Neuronal stem cell (in vitro differentiated cells): ENCODE measurements at regions not wholly inside any gene's neighbourhood (a gene's known extent, or its start where the extent isn't known, plus 50 kb on each side); places are given as distances from the start of the nearest gene placed in this dataset.

Experiments used
- DNase-seq: peaks from one replicate; pipeline ENCODE4 v3.0.0-alpha.2; 2013; ENCODE audit warnings: low spot score
- H2AFZ ChIP-seq: one replicate; pipeline ENCODE4 v1.6.1; 2013; ENCODE audit warnings: mild to moderate bottlenecking, low read length, inconsistent platforms
- H2AK5ac ChIP-seq: 2 replicates; pipeline ENCODE4 v1.6.1; 2013; ENCODE audit warnings: low read depth, mild to moderate bottlenecking, inconsistent platforms, low read length, moderate library complexity, mixed read lengths
- H2BK120ac ChIP-seq: 2 replicates; pipeline ENCODE4 v1.6.1; 2013; ENCODE audit warnings: low read depth, mild to moderate bottlenecking, inconsistent platforms, low read length, moderate library complexity, mixed read lengths
- H2BK12ac ChIP-seq: one replicate; pipeline ENCODE4 v1.6.1; 2013; ENCODE audit warnings: low read length, inconsistent platforms
- H2BK15ac ChIP-seq: 2 replicates; pipeline ENCODE4 v1.6.1; 2013; ENCODE audit warnings: mild to moderate bottlenecking, low read length, inconsistent platforms, mixed read lengths
- H2BK5ac ChIP-seq: one replicate; pipeline ENCODE4 v1.6.1; 2013; ENCODE audit warnings: inconsistent platforms, mild to moderate bottlenecking, low read length, moderate library complexity
- H3K14ac ChIP-seq: one replicate; pipeline ENCODE4 v1.6.1; 2013; ENCODE audit warnings: low read length, inconsistent platforms
- H3K18ac ChIP-seq: 2 replicates; pipeline ENCODE4 v1.6.1; 2013; ENCODE audit warnings: low read length, inconsistent platforms
- H3K23ac ChIP-seq: 2 replicates; pipeline ENCODE4 v1.6.1; 2013; ENCODE audit warnings: low read depth, mild to moderate bottlenecking, mixed read lengths, low read length, inconsistent platforms; ENCODE audit not compliant: poor library complexity
- H3K27ac ChIP-seq: replicated peaks from 3 replicates; pipeline ENCODE4 v1.5.1; 2013; ENCODE audit warnings: low read length, inconsistent platforms
- H3K27me3 ChIP-seq, 3 experiments: 2 replicates each; pipeline ENCODE4 v1.6.1; 2013; ENCODE audit warnings: low read length in 3 of 3, mild to moderate bottlenecking in 2 of 3, inconsistent platforms in 1 of 3, low read depth in 1 of 3, mixed read lengths in 1 of 3, moderate library complexity in 1 of 3; ENCODE audit not compliant: control insufficient read depth in 3 of 3, insufficient read depth in 3 of 3
- H3K36me3 ChIP-seq, 2 donors: replicated peaks in 1 of 2; 2 replicates each; pipeline ENCODE4 v1.6.1; 2013; ENCODE audit warnings: low read length in 2 of 2; ENCODE audit not compliant: control insufficient read depth in 2 of 2, insufficient read depth in 2 of 2
- H3K4ac ChIP-seq: 2 replicates; pipeline ENCODE4 v1.6.1; 2013; ENCODE audit warnings: inconsistent platforms, mild to moderate bottlenecking, low read length, moderate library complexity
- H3K4me1 ChIP-seq, 2 donors: 1 replicate in 1 of 2; 2 replicates in 1 of 2; pipeline ENCODE4 v1.6.1; 2013; ENCODE audit warnings: low read length in 2 of 2, low read depth in 1 of 2; ENCODE audit not compliant: control insufficient read depth in 2 of 2, insufficient read depth in 1 of 2
- H3K4me2 ChIP-seq: one replicate; pipeline ENCODE4 v1.6.1; 2013; ENCODE audit warnings: mild to moderate bottlenecking, low read length, inconsistent platforms; ENCODE audit not compliant: insufficient read depth, poor library complexity, severe bottlenecking
- H3K4me3 ChIP-seq, 2 donors: 2 replicates each; pipeline ENCODE4 v1.5.1; 2013; ENCODE audit warnings: low read length in 2 of 2, mild to moderate bottlenecking in 2 of 2, inconsistent platforms in 1 of 2, moderate library complexity in 1 of 2
- H3K79me1 ChIP-seq: one replicate; pipeline ENCODE4 v1.6.1; 2013; ENCODE audit warnings: low read depth, mild to moderate bottlenecking, inconsistent platforms, low read length, moderate library complexity
- H3K9ac ChIP-seq: one replicate; pipeline ENCODE4 v1.6.1; 2013; ENCODE audit warnings: mild to moderate bottlenecking, low read depth, low read length, inconsistent platforms; ENCODE audit not compliant: poor library complexity
- H3K9me3 ChIP-seq, 2 donors: replicated peaks in 1 of 2; 2 replicates each; pipeline versions ENCODE3 to v1.6.1; 2013; ENCODE audit warnings: low read length in 2 of 2, mild to moderate bottlenecking in 2 of 2, inconsistent platforms in 1 of 2, low read depth in 1 of 2, mixed read lengths in 1 of 2, moderate library complexity in 1 of 2; ENCODE audit not compliant: control insufficient read depth in 2 of 2, insufficient read depth in 1 of 2
- H4K8ac ChIP-seq: one replicate; pipeline ENCODE4 v1.6.1; 2013; ENCODE audit warnings: low read depth, mild to moderate bottlenecking, inconsistent platforms, low read length, moderate library complexity
- H4K91ac ChIP-seq: one replicate; pipeline ENCODE4 v1.6.1; 2013; ENCODE audit warnings: low read length, low read depth, mild to moderate bottlenecking, inconsistent platforms; ENCODE audit not compliant: poor library complexity
- WGBS, 2 donors: extraction: QIAGEN DNeasy Blood & Tissue Kit; methylation state at CpG; one replicate each; pipeline ENCODE4 v1.1.7; 2013; ENCODE audit warnings: missing lambda C conversion rate in 2 of 2, mixed read lengths in 1 of 2; ENCODE audit not compliant: insufficient read length in 2 of 2, insufficient replicate concordance in 1 of 2; ENCODE audit errors: extremely low coverage in 2 of 2; 5-methylcytosine and 5-hydroxymethylcytosine counted together

- DNase-seq, result no peak
- Histone ChIP-seq H3K23ac (no peak overlapping the region), H2BK5ac (no peak overlapping the region), H3K18ac (no peak overlapping the region), H2BK120ac (no peak overlapping the region), H3K9ac (no peak overlapping the region), H3K4ac (no peak overlapping the region), H3K36me3 (no peaks in the 10 kb centered on the region), H3K4me3 (no peak overlapping the region), H4K8ac (no peak overlapping the region), H2BK15ac (no peak overlapping the region), H2AFZ (no peak overlapping the region), H3K14ac (no peak overlapping the region), H3K4me2 (no peak overlapping the region), H3K9me3 (no peaks in the 10 kb centered on the region), H4K91ac (no peak overlapping the region), H2BK12ac (no peak overlapping the region), H3K79me1 (no peaks in the 10 kb centered on the region), H2AK5ac (no peak overlapping the region), H3K27me3 (no peaks in the 10 kb centered on the region), H3K27ac (no peak overlapping the region), H3K4me1 (peaks cover 0 to 1% of the 10 kb centered on the region in 2 donors)
- no CpG with 5 or more reads among the region's 1 CpG for WGBS, 2 donors
Observed at GRCh38 chr3:132160198-132160597, 125.4 kb upstream of the CPNE4 start.

DNA sequence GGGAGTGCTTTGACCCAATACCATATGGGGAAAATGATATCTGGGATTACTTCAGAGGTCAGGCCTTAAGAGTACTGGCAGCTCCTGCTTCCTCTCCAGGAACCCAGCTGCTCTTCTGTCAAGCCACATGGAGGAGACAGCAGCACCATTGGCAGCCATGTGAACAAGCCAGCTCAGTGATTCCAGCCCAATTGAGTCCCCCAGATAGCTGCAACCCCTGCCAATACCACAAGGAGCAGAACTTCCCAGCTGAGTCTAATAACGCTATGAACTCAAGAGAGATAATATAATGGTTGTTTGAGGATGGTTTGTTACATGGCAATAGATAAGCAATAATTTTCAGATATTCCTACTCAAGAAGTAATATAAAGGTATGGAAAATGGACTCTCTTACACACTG, 126.8 kb upstream of the CPNE4 start:
- WGBS, 2 donors, result no CpG with 5 or more reads among the region's 1 CpG
- H3K4ac ChIP-seq, result no peak overlapping the region
- no peaks in the 10 kb centered on the region for H3K79me1 ChIP-seq

DNA sequence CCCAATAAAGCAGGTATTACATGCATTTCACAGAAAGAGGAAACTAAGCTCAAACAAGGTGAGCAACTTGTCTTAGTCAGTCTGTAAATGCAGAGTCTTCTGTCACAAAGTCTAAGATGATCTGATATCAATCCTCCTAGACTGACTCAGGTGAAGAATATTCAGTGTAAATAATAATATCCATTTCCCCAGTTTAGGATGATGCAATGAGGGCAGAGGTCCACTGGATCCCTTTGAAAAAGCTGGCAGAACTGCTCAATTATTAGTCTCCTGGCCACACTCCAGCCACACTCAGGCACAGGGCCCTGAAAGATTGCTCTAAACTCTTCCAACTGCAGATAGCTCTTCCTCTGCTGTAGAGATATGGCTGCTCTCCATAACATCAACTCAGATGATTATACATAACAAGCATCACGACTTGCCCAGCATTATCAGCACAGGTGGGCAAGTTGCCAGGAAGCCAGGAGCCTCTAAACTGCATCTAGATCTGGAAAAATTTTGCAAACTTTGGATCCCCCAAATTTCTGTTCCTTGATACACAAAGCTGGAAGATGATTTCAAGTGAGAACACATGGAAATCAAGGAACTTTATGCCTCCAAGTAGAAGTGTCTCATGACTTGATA, 129.8 kb upstream of the CPNE4 start:
- WGBS, 2 donors, result no CpG with 5 or more reads among the region's 1 CpG
- Histone ChIP-seq H3K9me3 (no peaks in the 10 kb centered on the region), H2BK12ac (no peak overlapping the region), H3K27me3 (no peaks in the 10 kb centered on the region), H3K23ac (no peak overlapping the region), H2BK120ac (no peak overlapping the region), H3K4me3 (no peak overlapping the region), H2AK5ac (no peak overlapping the region), H2AFZ (no peak overlapping the region), H3K4me2 (no peak overlapping the region), H2BK15ac (no peak overlapping the region), H3K4ac (no peak overlapping the region), H3K79me1 (no peaks in the 10 kb centered on the region), H2BK5ac (no peak overlapping the region), H3K9ac (no peak overlapping the region), H3K14ac (no peak overlapping the region), H4K91ac (no peak overlapping the region), H3K27ac (no peak overlapping the region), H4K8ac (no peak overlapping the region), H3K18ac (no peak overlapping the region), H3K36me3 (no peaks in the 10 kb centered on the region), H3K4me1 (peaks cover 0 to 1% of the 10 kb centered on the region in 2 donors)
- DNase-seq, result no peak

More for the DNA sequence above, 126.8 kb upstream of the CPNE4 start:
- H2AFZ ChIP-seq, result no peak overlapping the region
- H2BK12ac ChIP-seq, result no peak overlapping the region
- H3K27me3 ChIP-seq, result no peaks in the 10 kb centered on the region
- H2BK5ac ChIP-seq, result no peak overlapping the region
- H2BK120ac ChIP-seq, result no peak overlapping the region
- H3K4me3 ChIP-seq, result no peak overlapping the region
- DNase-seq, result no peak
- peaks cover 0 to 1% of the 10 kb centered on the region in 2 donors for H3K4me1 ChIP-seq
- H4K91ac ChIP-seq, result no peak overlapping the region
- H3K27ac ChIP-seq, result no peak overlapping the region
- no peak overlapping the region for H3K14ac ChIP-seq
- no peaks in the 10 kb centered on the region for H3K9me3 ChIP-seq
- H3K36me3 ChIP-seq, result no peaks in the 10 kb centered on the region
- no peak overlapping the region for H3K9ac ChIP-seq
- H3K18ac ChIP-seq, result no peak overlapping the region
- H4K8ac ChIP-seq, result no peak overlapping the region
- H2AK5ac ChIP-seq, result no peak overlapping the region
- no peak overlapping the region for H2BK15ac ChIP-seq
- no peak overlapping the region for H3K4me2 ChIP-seq
- H3K23ac ChIP-seq, result no peak overlapping the region

- Histone ChIP-seq H3K4me1 (no peaks in the 10 kb centered on the region), H3K79me1 (no peaks in the 10 kb centered on the region), H3K23ac (no peak overlapping the region), H4K8ac (no peak overlapping the region), H2BK12ac (no peak overlapping the region), H2AK5ac (no peak overlapping the region), H2BK120ac (no peak overlapping the region), H3K4ac (no peak overlapping the region), H3K9me3 (no peaks in the 10 kb centered on the region), H2BK15ac (no peak overlapping the region), H3K18ac (no peak overlapping the region), H3K4me2 (no peak overlapping the region), H3K14ac (no peak overlapping the region), H2BK5ac (no peak overlapping the region), H3K4me3 (no peak overlapping the region), H2AFZ (no peak overlapping the region), H3K9ac (no peak overlapping the region), H4K91ac (no peak overlapping the region), H3K36me3 (no peaks in the 10 kb centered on the region), H3K27ac (no peak overlapping the region), H3K27me3 (no peaks in the 10 kb centered on the region)
- DNase-seq, result no peak
- WGBS, 2 donors, result no CpG with 5 or more reads among the region's 5 CpGs
Observed at GRCh38 chr3:132167870-132168269, 133.1 kb upstream of the CPNE4 start.
